Fibroblast of mammary gland (primary cell): ENCODE measurements at regions not wholly inside any gene's neighbourhood (a gene's known extent, or its start where the extent isn't known, plus 50 kb on each side); places are given as distances from the start of the nearest gene placed in this dataset.

Experiments used
- DNase-seq: peaks from one replicate; pipeline ENCODE4 v3.0.0-alpha.2; 2010; ENCODE audit warnings: low read depth
- H3K4me3 ChIP-seq: 2 replicates; pipeline ENCODE4 v1.5.1; 2011; ENCODE audit warnings: low read depth, mild to moderate bottlenecking, low read length, moderate library complexity; ENCODE audit not compliant: control insufficient read depth
- TF ChIP-seq, protein P1 (sequence below): conservative IDR thresholded peaks from 2 replicates; pipeline ENCODE4 v1.5.1; 2011; ENCODE audit warnings: low read depth, low read length, inconsistent platforms; ENCODE audit not compliant: control insufficient read depth, insufficient read depth

DNA sequence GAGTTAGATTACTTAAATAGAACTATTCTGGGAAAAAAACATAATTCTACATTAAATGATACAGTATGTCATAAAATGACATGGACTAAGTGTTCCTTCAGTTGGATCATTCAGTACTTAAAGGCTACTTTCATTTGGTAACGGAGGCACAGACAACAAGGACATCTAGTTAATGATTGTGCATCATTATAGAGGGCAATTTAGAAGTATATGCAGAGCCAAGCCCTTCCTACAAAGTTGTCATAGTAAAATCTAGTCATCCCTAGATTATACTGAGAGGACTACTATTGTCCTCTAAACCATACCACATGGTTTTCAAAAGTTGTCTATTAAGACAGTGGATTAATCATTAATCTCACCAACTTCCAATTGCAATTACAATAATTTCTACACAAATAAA is 53.9 kb upstream of the STXBP5 start:
- no peak overlapping the region for H3K4me3 ChIP-seq
- DNase-seq, result no peak
- TF ChIP-seq, protein P1, sequence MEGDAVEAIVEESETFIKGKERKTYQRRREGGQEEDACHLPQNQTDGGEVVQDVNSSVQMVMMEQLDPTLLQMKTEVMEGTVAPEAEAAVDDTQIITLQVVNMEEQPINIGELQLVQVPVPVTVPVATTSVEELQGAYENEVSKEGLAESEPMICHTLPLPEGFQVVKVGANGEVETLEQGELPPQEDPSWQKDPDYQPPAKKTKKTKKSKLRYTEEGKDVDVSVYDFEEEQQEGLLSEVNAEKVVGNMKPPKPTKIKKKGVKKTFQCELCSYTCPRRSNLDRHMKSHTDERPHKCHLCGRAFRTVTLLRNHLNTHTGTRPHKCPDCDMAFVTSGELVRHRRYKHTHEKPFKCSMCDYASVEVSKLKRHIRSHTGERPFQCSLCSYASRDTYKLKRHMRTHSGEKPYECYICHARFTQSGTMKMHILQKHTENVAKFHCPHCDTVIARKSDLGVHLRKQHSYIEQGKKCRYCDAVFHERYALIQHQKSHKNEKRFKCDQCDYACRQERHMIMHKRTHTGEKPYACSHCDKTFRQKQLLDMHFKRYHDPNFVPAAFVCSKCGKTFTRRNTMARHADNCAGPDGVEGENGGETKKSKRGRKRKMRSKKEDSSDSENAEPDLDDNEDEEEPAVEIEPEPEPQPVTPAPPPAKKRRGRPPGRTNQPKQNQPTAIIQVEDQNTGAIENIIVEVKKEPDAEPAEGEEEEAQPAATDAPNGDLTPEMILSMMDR, result no peak
